ENCODE measurements at regions not wholly inside any gene's neighbourhood (a gene's known extent, or its start where the extent isn't known, plus 50 kb on each side); places are given as distances from the start of the nearest gene placed in this dataset.
"Not testable (repeated sequence)": the region's sequence is repeated elsewhere in the genome, so short reads cannot be mapped to it uniquely, and the experiment has no call there.

- not testable (repeated sequence) for TF ChIP-seq EZH2 (IDR thresholded peaks at IDR 0.05); POLR2AphosphoS5 (IDR thresholded peaks at IDR 0.05; ENCODE audit: borderline replicate concordance, low read depth, low read length); FOXP2 (optimal IDR thresholded peaks at IDR 0.05; ENCODE audit: control extremely low read depth, extremely low read length, insufficient read depth)
These were observed 288.5 kb upstream of the GK2 start for GRCh38 chr4:79696534-79696933.

Measured in SK-N-MC (cell line).